GM18502 (cell line): ENCODE measurements at regions not wholly inside any gene's neighbourhood (a gene's known extent, or its start where the extent isn't known, plus 50 kb on each side); places are given as distances from the start of the nearest gene placed in this dataset.

ENCODE experiments used
- ATAC-seq: cut with Tn5 transposase; IDR thresholded peaks from one replicate; pipeline ENCODE4 v1.9.1; 2021; ENCODE audit warnings: mild to moderate bottlenecking; ENCODE audit not compliant: unreplicated experiment, poor library complexity

DNA sequence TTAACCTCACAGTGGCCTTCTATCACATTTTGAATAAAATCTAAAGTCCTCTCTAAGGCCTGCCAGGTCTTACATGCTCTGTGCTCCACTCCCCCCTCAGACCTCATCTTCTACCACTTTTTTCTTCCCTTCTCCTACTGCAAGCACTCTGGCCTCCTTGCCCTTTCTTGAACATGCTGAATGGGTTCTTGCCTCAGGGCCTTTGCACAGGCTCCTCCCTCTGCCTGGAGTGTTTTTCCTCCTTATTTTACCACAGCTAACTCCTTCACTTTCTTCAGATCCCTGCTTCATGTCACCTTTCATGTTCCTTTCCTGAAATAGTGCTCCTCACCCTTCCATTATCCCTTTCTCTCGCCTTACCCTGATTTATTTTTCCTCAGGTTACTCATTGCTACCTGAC lies 97.9 kb upstream of the FOXP4 start:
- ATAC-seq: no peak

DNA sequence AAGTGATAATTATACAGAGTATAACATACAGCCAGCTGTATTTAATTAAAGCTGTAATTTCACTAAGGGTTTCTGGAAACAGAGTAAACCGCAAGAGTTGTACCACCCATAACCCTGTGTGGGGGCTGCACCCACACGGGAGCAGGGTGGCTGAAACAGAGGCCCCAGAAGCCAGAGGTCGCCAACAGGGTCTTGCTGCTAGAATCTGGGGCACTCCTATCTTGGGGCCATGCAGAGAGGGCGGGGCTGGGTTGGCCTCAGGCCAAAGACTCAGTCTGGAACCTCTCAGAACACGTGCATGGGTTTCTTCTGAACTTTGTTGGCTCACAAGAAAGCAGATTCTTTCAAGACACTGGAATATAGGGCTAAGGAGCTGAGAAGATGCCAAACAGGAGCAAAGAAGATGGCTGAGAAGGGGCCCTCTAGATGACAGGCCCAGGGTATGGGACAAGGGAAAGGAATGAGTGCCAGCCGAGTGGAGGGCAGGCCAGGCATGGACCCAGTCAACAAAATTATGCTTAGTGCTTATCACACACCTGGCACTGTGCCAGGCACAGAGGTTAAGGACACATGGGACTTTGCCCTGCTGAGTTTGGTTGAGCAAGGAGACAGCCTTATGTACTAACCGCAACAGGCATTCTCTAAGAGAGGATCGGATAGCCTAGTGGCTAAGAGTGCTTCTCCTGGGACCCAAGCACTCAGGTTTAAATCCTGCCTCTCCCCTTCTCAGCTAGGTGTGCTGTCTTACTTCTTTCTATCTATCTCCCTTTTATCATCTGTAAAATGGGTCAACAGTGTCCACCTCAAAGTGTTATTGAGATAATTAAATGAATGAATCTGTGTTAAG lies 96.6 kb upstream of the FOXP4 start:
- ATAC-seq: no peak

DNA sequence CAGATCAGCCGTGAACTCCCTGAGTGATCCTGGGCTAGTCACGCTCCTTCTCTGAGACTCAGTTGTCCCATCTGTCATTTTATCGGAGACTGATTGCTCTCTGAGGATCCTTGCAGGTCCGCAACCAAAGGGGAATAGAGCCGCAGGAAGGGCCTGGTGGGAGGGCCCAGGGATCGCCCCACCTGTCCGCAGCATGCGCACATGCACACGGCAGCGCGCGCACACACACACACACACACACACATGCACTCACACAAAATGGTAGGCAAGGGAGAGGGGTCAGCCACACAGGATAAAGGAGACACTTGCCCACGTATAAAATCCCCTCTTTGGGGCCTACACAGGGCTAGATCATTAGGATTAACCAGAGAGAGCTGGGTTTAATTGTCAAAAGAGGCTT lies 95.6 kb upstream of the FOXP4 start:
- no peak for ATAC-seq

- ATAC-seq: no peak
Measured at GRCh38 chr6:41451039-41451438, 95.1 kb upstream of the FOXP4 start.

GRCh38 chr6:41451515-41452163 lies 94.5 kb upstream of the FOXP4 start:
- ATAC-seq: no peak

DNA sequence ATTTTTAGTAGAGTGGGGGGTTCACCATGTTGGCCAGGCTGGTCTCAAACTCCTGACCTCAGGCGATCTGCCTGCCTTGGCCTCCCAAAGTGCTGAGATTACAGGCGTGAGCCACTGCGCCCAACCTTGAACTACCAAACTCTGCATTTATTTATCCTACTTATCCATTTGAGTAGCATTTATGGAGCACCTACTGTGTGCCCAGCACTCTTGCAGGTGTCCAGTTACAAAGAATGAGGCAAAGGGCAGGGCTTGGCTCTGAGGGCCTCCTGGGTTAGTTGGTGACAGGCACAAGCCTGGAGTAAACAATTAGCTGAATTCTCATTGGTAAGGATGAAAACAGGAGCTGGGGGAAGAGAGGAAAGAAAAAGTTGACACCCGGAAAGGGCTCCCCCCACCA lies 93.4 kb upstream of the FOXP4 start:
- ATAC-seq: no peak

- no peak for ATAC-seq
Measured at GRCh38 chr6:41453244-41453643, 92.9 kb upstream of the FOXP4 start.

DNA sequence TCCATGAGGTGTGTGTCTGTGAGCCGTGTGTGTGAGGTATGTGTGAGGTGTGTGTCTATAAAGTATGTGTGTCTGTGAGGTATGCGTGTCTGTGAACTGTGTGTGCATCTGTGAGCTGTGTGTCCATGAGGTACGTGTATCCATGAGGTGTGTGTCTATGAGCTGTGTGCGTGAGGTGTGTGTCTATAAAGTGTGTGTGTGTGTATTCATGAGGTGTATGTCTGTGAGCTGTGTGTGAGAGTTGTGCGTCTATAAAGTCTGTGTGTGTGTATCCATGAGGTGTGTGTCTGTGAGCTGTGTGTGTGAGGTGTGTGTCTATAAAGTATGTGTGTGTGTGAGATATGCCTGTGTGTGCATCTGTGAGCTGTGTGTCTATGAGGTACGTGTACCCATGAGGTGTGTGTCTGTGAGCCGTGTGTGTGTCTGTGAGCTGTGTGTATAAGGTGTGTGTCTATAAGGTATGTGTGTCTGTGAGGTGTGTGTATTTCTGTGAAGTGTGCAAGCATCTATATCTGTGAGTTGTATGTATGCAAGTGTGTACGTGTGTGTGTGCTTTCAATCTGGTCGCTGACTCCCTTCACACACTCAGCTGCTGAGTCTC lies 91.9 kb upstream of the FOXP4 start:
- no peak for ATAC-seq

DNA sequence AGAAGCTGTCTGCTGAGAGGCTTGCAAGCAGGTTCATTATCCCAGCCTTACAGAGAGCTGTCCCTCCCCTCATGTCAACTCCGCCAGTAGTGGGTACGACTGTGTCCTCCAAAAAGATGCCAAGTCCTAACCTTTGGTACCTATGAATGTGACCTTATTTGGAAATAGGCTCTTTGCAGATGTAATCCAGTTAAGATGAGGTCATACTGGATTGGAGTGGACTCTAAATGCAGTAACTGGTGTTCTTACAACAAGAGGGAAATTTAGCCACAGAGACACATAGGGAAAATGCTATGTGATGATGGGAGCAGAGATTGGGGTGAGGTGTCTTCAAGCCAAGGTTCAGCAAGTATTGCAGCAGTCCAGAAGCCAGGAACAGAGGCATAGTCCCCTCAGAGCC lies 90.8 kb upstream of the FOXP4 start:
- no peak for ATAC-seq

GRCh38 chr6:41455818-41456217 lies 90.4 kb upstream of the FOXP4 start:
- ATAC-seq: no peak

GRCh38 chr6:41457303-41457670 lies 88.9 kb upstream of the FOXP4 start:
- no peak for ATAC-seq

DNA sequence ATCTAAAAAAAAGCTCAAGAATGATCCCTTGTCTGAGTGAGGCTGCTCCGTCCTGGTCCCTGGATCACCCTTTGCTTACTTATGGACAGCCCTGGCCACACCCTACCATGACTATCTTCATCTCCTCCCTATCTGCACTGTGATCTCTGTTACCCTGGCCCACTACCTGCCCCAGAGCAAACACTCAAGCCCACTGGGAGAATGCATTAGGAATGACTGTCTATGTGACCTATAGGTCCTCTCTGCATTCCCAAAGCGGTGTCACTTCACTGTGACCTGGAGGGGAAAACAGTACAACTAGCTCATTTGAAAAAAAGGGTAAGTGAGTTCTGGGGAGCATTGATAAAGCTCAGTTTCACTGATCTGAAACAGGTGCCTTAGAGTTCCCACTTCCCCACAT lies 86.4 kb upstream of the FOXP4 start:
- ATAC-seq: no peak

DNA sequence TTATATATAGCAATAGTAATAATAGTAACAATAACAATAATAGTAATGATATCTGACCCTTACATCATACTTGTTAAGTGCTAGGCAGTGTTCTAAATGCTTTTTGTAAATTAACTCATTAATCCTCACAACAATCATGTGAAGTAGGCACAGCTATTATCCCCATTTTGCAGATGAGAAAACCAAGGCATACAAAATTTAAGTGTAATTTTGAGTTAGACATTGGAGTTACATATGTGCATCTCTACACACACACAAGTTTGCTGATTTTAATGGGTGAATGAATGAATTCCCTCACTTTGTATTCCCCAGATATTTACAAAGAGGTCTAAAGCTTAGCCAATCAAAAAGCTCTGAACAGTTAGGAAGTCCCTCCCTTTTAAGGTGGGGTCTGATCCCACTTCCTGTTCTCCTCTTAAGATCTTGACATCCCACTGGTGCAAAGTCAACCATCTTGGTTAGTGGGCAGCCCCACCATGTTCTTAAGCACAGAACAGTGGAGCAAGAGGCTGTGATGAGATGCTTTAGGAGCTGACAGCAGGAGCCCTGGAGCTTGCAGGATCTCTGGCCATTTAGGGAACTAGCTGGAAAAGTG lies 85.3 kb upstream of the FOXP4 start:
- no peak for ATAC-seq

- no peak for ATAC-seq
Measured at GRCh38 chr6:41462033-41462432, 84.1 kb upstream of the FOXP4 start.

DNA sequence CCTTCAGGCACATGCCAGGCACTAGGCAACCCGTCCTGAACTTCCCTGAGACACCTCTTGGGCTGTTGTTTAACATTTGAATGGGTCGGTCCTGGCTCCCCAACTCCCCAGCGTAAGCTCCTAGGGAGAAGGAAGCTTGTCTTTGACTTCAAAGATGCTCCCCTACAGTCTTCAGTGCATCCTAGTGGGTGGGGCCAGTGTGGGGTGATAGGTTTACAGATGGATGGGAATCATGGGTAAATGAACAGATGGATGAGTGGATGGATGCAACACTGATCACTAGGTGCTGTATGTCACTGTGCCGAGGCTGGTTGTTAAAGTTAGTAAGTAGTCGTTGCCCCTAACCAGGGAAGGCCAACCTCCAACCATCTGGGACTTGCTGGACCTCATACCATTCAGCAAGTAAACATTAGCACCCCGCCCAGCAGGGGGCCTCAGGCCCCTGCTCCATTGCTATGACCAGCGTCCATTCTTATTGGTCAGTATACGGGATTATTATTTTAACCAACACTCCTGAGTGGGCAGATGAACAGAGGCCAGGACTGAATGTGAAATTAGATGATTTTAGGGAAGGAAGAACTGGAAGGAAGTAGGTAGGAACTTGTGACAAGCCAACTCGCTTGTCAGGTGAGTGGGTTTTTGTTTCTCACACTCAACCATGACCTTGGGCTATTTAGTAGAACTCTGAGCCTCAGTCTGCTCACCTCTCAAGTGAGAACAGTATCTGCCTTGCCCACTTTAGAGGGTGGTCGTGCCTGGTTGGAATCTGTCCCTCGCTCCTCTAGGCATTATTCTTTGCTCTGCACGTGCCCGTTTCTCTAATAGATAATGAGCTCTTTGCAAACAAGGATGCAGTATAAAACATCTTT lies 82.9 kb upstream of the FOXP4 start:
- no peak for ATAC-seq

DNA sequence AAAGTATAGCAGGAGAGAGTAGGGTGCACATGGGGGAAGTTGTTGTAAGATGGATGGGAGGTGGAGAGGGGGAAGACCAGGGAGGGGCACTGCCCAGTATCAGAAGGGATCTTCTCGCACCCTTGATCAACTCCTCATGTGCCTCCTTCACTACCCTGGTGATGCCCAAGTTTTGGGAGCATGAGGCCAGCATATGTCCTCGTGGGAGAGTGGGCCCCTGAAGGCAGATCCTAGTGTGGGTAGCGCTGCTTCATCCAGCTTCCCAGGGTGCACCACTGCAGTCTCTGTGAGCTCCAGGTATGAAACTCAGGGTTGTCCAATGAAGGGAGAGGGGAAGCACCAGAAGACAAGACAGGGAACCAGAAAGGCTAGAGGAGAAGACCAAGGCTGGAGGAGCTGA lies 82.2 kb upstream of the FOXP4 start:
- no peak for ATAC-seq

- ATAC-seq: no peak
Measured at GRCh38 chr6:41464481-41464880, 81.7 kb upstream of the FOXP4 start.

- no peak for ATAC-seq
Measured at GRCh38 chr6:41466437-41466990, 79.7 kb upstream of the FOXP4 start.

DNA sequence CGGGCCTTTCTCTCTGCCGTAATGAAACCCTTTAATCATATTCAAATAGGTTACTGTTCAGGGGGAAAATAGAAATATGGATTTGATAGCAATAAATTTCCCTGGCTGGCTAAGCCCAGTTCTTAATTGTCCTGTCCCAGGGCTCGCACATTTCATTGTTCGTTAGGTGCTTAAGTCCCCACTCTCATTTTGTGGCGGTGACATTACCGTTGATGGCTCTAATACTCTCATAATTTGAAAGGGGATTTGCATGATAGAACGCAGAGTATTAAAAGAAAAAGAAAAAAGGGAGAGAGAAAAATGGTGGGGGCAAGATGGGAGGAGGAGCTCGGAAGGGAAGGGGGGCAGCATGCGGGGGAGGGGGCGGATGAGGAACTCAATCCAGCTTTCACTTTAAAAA lies 79.1 kb upstream of the FOXP4 start:
- no peak for ATAC-seq
